ENCODE measurements at regions not wholly inside any gene's neighbourhood (a gene's known extent, or its start where the extent isn't known, plus 50 kb on each side); places are given as distances from the start of the nearest gene placed in this dataset.

DNA sequence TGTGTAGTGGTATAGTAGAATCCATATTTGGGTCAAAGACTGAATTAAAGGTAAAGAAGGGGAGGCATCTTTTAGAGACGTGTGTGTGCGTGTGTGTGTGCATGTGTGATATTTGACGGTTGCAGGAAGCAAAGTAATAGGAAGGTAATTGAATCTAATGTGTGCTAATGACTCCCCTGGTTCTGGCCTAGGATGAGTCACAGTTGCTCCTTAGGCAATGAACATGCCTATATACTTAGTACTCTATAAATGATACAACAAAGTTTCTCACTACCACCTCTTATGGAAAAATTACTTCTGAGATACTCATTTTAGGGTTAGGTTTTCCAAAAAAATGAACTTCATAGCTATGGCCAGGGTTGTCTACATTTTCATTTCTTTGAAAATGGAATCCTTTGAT is 409.6 kb downstream of the GUCY1A2 start:
- no peak for DNase-seq

DNA sequence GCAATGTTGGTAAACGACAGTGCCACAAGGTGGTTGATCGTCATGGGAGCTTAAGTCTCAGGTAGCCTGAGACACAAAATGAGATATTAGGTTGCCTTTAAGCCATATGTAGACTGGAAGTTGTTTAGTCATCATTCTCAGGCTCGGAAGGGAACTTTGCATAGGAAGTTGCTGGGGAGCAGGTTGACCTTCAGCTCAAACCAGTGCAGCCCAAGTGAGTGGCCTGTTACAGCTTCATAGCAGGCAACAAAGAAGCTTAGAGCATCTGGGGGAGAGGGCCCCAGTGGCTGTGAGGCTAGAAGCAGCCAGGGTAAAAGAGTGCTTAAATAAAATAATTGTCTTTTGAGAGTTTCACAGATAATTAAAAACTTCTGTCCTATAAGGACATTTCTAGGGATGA is 404.0 kb downstream of the GUCY1A2 start:
- no peak for DNase-seq

DNA sequence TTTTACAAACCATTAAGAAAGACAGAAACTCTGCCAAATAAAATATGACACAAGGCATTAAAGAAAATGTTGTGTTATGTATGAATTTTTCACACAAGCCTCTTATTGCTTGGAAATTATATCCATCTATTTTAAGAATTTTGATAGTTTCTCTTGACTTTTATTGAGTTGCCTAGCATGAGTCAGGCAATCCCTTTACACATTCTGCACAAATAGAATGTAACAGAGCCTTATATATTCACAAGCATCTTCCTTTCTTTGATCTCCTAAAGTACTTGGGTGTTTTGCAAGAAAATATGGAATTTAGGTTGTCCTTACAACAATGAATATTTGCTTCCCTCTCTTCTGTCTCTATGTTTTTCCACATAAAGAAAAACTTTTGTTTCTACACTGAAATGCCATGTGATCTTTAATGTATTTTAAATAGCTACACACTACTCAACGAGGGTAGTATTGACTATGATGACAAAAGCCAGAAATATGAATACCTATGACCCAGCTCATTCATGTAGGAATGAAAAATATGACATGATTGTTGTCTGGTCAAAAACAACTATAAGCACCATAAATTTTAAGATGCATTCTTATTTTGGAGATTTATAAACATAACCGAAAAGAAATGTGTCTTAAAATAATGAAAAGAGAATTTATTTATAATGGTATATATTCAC is 398.8 kb downstream of the GUCY1A2 start:
- no peak for DNase-seq

DNA sequence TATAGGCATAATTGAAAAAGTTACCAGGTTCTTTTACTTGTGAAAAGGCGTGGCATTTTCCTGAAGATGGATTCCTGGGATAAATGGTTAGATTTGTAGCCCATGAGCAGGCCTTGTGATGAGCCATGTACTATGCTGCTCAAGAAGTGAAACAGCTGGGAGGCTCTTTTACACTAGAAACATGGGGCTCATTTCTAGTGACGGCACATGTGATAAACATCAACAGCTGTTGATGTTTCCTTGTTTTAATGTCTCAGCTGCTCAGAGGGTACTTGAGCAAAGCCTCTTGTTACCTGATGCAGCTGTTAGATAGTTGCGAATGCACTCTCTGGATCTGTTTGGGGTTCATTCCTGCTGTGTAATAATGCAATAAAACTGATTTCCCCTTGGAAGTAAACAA is 396.8 kb downstream of the GUCY1A2 start:
- no peak for DNase-seq
